ENCODE measurements at regions not wholly inside any gene's neighbourhood (a gene's known extent, or its start where the extent isn't known, plus 50 kb on each side); places are given as distances from the start of the nearest gene placed in this dataset.

- TF ChIP-seq CTCF (IDR thresholded peaks at IDR 0.05) (no peak), POLR2AphosphoS5 (IDR thresholded peaks at IDR 0.05) (no peak), POLR2A (IDR thresholded peaks at IDR 0.05) (no peak)
These were observed 155.1 kb upstream of the NRIP1 start for GRCh38 chr21:15219894-15220293.

All from prostate gland (tissue), 2 donors.